HG03066 (cell line): ENCODE measurements at regions not wholly inside any gene's neighbourhood (a gene's known extent, or its start where the extent isn't known, plus 50 kb on each side); places are given as distances from the start of the nearest gene placed in this dataset.

Experiments used
- ATAC-seq: cut with Tn5 transposase; IDR thresholded peaks from one replicate; pipeline ENCODE4 v1.9.1; 2021; ENCODE audit warnings: low read depth; ENCODE audit not compliant: unreplicated experiment

DNA sequence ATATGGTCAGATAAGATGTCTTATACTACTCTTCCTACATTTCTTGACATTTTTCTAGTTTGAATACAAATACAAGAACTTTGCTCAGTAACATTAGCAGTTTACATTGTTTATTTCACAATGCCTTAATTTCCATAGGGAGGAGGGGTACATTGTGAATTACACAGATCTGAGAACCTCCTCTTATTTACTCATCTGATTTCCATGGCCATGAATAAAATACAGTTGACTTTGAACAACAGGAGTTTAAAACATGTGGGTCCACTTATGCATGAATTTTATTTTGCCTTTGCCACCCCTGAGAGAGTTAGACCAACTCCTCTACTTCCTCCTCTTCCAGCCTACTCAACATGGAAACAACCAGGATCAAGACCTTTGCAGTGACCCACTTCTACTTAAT lies 67.7 kb downstream of the MGST1 start:
- no peak for ATAC-seq

DNA sequence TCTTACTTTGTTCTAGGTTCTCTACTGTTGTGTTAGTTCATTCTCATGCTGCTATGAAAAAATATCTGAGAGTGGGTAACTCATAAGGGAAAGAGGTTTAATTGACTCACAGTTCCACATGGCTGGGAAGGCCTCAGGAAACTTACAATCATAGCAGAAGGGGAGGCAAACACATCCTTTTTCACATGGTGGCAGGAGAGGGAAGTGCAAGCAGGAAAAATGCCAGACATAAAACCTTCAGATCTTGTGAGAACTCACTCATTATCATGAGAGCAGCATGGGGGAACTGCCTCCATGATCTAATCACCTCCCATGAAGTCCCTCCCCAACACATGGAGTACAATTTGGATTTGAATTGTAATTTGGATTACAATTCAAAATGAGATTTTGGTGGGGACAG lies 69.6 kb downstream of the MGST1 start:
- no peak for ATAC-seq

DNA sequence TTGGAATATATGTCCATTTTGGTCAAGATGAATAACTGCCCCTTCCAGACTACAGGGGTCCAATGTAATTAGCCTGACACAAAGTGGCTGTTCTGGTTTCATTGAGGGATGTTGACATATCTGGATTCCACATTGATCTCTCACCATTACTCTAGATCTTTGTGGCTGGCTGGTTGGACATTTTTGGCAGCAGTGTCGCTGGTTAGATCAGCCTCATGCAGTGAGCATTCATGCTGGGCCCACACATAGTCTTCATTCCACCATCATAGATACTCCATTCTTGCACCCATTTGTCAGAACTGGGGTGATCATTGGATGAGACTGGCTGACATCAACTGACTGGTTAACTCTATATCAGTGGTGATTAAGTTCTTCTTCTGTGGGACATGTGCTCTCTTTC lies 74.4 kb downstream of the MGST1 start:
- no peak for ATAC-seq

DNA sequence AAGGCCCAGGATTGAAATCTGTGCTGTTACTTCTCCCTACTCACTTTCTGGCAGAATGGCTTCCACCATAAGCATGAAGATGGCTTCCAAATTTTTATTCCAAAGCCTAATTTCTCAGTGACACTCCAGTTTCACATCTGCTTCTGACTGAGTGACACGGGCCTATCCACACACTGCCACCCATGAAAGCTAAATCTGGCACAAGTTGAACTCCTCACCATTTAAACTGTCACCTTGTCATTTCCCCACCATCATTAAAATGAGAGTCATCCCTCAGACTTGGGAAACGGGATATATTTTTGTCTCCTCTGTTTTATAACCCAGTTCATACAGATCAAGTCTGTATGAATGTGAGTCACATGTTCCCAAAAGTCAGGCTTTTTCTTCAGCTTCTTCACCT lies 77.1 kb downstream of the MGST1 start:
- ATAC-seq, result no peak

DNA sequence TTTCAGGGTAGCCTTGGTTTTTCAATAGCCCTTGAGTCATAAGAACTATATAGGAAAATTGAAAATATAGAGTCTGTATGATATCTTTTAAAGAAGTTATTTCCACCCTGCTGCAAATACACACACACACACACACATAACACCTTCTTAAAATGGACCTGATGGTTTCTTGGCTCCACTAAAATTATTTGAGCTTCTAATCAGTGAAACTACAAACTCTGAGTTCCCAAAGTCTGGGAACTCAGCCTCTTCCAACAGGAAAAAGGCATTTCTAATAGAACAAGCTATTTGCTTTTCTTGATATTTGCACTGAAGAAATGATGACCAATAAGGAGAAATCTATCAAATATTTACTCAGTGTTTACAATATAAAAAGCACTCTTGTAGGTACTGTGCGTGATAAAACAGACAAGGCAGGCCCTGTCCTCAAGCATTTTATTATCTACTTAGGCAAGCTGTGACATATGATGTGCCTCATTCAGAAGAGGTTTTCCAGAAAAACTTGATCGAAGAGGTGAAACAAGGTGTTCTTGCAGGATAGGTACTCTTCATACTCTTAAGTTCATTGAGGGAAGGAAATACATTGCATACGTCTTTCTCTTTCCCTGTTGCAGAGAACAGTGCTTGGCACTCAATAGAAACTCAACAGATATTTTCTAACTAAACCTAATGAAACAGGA lies 88.6 kb downstream of the MGST1 start:
- no peak for ATAC-seq

DNA sequence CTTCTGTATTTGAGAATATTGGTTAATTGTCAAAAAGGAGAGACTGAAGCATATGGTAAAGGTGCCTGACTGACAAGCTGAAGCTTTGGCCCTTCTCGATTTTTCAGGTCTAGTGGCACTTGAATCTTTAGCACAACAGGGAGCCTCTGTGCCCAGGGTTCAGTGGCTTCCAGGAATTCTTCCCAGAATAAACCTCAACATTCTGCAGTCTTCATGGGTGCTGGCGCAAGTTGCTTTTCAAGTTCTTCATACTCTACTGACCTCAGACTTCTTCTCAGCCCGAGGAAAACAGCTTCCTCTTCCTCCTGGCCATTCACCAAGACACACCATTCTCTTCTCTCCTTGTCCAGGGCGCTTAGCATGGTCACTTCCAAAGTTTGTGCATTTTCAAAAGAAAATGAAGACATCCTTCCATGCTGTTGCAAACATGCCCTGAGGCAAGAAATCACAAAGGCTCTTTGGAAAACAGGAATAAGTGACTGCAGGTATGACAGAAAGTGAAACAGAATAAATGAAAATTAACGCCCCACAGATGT lies 89.9 kb downstream of the MGST1 start:
- no peak for ATAC-seq

DNA sequence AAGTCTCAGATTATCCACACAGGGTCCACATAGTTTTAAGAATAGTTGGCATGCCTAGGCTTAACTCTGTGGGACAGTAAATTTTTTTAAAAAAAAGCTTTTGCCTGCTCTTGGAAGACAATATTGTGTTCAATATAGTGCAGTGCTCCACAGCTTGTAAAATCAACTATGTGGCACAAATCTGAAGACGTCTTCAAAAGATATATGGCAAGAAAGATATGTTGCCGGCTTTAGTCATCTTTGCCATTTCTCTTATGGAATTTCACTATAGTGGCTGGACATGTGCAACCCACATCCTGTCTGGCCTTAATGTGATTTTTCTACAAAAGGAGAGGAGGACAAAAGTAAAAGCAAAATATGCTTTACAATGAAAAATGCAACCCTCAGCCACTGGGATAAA lies 90.5 kb downstream of the MGST1 start:
- no peak for ATAC-seq

DNA sequence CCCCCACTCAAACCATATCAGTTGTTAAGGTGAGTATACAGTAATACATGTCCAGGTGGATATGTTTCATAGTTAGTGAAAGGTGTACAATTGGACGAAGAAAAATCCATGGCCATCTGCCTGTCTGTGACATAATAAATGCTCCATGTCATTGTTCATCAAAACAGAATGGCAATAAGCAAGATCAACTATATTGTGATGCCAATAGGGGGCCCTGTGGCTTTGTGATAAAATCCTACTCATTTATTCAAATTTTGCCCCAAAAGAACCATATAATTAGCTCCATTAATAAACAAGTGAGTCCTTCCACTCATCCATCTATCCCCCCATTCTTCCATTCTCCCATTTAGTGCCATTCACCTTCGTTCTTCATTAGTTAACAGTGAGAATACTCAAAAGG lies 102.0 kb downstream of the MGST1 start:
- ATAC-seq, result no peak

DNA sequence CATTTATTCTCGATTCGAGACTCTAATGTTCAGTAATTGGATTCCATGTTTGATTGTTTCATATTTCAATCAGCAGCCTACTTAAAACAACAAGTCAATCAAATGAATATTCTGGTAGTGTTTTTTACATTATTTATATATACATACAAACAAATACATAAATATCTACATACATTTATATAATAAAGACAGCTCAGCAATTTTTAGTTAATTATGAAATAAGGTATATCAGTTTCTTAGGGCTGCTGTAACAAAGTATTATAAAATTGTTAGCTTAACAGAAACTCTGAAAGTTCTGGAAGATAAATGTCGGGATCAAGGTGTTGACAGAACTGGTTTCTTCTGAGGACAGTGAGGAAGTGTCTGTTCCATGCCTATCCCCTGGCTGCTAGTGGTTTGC lies 105.9 kb downstream of the MGST1 start:
- ATAC-seq, result no peak

DNA sequence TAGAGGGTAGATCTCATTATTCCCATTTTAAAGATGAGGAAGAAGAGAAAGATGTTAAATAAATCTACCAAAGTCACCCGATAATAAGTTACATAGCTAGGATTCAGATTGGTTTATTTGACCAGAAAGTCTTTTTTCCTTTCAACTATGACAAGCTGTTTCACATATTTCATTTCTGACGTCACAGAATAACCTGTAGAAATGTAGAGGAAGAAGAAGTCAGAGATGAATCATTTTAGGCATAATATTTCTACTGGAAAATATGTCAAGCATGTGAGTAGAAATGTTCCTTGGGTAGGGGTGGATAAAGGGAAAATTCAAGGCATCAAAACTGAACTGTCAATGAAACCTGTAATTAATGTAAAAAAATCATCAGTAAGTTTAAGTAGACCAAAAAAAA lies 107.0 kb downstream of the MGST1 start:
- no peak for ATAC-seq

DNA sequence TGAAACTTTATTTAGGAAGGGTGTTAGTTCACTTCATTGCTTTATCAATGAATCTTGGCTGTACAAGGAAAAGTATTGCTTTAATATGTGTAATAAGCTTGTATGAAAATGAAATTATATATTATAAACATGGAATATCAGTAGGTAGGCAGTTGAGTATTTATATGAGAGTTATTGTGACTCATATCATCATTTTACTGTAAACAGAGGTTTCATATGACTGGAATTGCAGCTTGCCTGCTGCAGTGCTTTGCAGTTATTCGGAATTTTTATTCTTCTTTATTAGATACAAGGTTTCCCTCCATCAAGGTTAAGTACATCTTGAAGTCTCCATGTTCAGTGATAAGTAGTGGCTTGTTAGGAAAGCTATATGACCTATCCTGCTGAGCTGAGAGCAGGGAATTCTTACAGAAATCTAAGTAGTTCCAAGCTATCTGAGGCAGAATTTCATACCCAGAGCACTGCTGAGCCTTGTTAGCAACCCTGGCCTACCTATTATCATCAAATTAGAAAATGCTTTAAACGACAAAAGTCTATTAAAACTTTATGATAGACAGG lies 111.2 kb downstream of the MGST1 start:
- ATAC-seq, result no peak

DNA sequence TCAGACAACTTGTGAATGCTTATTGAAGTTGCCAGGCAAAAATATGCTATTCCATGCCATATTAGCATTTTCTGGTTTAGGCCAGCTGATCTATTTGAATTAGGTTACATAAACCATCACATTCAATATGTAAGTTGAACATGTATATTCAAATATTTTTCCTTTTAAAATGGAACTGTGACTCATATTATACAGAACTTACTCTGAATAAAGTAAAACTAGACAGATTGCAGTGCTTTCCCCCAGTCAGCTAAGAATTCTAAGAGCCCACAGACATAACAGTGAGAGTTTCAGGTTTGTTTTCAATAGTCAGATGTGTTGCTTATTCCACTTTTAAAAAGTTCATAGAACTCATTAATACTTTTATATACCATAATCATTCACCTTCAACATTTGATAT lies 119.8 kb downstream of the MGST1 start:
- ATAC-seq, result peak; percentile 65

DNA sequence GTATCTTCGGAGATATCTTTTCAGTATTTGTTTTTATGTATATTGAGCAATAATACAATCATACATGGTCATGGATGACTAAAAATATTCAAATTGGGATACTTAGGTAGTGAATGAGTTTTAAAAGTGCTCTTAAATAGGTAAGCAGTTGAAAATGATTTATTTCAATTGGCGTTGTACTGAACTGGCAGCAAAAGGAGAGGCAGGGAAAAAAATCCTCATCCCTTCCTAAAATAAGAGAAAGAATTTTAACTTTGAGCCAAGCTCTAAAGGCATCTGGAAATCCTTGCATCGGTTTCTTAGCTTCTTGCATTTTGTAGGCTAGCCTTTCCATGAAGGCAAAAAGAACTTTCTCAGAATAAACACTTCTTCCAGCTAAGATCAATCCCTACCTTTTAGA lies 125.2 kb downstream of the MGST1 start:
- ATAC-seq, result no peak

DNA sequence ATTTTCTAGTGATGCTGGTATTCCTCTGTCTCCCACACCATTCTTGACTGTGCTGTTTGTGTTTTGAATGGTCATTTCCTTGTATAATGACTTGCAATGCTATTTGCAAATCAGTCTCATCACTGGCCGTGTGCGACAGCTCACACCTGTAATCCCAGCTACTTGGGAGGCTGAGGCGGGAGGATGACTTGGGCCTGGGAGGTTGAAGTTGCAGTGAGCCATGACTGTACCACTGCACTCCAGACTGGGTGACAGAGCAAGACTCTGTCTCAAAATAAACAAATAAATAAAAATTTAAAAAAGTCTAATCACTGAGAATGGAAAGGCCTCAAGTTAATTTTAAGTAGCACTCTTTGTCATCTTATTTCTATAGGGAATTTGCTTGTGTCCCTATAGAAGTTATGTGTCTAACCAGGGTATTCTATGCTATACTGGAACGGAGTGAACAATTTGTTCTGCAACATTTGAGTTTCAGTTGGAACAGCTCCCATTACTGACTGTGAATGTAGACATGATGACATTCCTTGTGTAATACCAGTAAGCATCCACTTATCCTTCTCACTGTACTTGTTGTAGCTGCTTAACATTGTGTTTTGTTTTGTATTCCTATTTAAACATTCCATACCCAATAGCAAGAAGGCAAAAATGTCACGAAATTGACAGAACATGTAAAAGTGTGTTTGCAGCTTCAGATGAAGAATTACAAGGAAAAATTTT lies 126.3 kb downstream of the MGST1 start:
- ATAC-seq, result no peak

DNA sequence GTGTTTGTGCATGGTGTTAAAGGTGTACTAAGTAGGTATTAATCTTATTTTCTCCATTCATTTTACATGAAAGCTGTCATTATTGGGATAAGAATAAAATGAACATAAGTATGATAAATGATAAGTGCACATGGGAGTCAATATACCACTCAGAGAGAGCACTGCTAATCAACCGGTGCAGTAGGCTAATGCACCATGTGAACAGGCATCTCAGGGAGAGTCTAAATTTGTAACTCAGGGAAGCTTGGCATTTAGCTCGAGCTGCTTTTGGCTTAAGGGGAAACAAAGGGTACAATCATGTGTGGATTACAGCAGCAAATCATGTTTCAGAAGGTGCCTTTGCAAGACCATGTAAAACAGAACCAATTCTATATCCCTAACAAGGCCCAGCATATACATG lies 127.4 kb downstream of the MGST1 start:
- ATAC-seq, result no peak

DNA sequence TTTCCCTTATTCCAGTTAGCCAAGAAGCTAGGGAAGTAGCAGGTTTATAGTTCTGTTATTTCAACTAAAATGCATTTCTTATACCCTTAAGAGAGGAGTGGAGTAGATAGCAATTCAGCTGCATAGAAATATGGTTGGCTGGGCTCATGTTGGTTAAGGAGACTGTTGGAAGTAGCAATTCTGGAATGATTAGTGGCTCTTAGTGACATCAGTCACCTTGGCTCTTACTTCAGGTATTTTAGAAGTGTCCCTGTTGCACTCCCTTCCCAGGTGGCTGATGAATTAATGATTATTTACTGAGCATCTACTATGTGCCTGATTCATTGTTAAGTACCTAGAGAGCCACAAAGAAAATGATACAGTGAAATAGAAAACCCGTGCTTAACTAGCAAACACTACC lies 128.1 kb downstream of the MGST1 start:
- no peak for ATAC-seq

DNA sequence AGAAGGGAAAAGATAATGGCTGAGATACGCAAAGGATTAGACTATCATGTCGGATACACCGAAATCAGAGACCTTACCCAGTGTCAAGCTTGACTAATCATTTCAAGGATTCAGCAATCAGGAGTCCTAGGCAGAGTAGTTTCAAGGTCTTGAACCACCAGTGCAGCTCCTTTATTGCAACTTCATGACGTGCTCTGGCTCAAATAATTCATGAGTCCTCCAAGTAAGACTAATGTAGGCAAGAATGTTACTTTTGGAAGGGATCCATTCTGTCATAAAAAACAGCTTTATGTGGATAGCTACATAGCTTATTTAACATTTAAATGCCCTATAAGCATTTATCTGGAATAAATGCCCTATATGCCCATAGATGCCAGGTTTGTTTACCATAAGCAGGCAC lies 123.2 kb downstream of the LMO3 start:
- ATAC-seq, result no peak

DNA sequence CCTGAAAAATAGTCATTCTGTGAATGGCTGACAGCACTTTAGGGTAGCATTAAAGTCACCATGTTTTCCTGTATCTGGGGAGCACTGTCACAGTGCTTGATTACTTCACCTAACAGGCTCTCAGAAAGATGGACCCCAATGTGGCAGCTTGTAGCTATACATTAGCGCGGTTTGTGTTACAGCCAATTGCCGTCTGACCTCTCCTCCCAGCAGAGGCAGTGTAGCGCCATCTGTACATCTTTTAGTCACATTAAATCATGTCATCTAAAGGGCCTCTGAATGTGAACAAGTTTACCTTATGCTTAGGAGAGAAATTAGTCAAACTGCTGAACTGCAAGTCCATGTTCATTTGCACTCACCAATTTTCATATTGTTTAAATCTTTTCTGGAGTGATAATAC lies 113.7 kb downstream of the LMO3 start:
- no peak for ATAC-seq

DNA sequence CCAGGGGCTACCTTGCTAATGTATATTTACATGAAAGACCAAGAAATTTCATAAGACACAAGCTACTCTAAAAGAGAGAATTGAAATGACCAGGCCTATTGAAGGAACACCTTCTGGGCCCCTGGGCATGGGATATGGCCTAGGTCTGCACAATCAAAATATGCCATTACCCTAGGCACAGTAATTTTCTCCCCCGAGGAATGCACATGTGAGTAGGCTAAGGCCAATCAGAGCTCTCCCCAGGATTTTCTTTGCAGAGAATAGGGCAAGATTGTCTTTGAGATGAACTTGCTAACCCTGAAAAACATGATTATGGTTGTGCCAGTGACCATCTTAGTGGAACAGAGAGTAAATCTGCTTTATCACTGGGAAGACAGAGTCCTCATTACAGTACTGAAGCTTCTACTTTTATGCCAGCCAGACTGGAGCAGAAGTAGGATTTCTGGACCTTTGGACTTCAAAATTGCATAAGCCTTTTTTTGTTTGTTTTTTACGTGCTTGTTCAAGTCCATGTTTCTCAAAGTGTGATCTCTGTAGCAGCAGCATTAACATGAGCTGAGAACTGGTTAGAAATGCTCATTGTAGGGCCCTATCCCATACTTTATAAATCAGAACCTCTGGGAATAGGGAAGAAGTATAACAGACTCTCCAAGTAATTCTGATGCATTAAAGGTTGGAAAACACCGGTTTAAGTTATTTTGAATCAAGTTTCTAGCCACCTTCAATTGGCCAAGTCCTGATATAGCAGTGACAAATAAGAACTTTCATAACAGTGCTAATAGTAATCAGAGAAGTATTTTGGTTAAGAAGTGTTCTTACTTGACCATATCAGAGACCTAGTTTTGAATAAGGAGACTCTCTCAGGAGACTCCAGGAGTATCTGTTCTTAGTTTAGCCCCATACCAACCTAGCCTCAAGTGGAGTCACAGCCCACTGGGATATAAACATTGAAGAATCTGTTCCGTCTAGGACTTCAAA lies 112.9 kb downstream of the LMO3 start:
- no peak for ATAC-seq

DNA sequence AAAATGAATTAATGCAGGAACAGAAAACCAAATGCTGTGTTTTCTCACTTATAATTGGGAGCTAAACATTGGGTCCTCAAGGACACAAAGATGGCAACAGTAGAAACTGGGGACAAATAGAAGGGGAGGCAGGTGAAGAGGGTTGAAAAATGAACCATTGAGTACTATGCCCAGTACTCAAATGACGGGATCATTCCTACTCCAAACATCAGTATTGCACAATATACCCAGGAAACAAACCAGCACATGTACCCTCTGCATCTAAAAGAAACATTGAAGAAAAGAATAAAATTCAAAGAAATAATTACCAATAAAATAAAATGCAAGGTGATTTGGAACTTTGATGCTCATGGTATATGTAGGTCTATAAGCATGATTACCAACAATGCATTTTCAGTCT lies 110.8 kb downstream of the LMO3 start:
- no peak for ATAC-seq
